SIG-M5 treated with dmso at 0.1 percent for 504 hours (cell line): ENCODE measurements at regions not wholly inside any gene's neighbourhood (a gene's known extent, or its start where the extent isn't known, plus 50 kb on each side); places are given as distances from the start of the nearest gene placed in this dataset.
"Not testable (repeated sequence)": the region's sequence is repeated elsewhere in the genome, so short reads cannot be mapped to it uniquely, and the experiment has no call there.

ENCODE experiments used
- DNase-seq: peaks from one replicate; lab custom pipeline; 2025; ENCODE audit not compliant: unreplicated experiment; lab: John Stamatoyannopoulos, UW

DNA sequence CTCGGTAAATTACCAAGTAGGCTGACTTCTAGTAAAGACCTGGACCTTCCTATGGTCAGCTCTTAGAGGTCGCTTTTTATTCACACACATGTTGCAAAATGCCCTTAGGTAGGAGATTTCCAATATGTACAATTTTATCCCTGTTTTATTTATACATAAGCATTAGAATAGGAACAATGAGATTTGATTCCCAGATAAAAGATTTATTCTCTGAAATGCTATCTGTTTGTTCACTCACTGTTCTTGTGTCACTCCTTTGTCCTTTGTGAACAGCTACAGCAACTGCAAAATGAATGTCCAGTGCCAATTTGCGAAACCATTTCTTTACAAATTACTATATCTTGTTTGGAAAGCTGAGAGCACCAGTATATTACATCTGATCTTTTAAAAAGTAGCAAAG is 991.5 kb upstream of the TYRP1 start:
- no peak for DNase-seq

DNA sequence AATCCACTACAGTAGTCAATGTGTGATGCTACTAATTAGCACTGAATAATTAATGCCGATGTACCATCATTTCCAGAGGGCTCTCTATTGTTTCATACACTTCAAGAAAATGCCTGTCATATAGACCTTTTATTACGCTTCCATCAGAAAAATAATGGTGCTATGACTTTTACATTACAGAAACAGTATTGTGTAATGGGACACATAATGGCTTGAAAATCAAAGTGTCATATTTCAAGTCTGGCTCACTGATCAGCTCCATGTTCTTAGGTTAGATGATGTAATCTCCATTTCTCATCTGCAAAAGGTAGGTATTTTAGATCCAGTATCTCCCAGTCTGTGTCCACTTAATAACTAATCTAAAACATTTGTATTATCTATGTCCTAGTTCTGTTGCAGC is 990.6 kb upstream of the TYRP1 start:
- DNase-seq: no peak

DNA sequence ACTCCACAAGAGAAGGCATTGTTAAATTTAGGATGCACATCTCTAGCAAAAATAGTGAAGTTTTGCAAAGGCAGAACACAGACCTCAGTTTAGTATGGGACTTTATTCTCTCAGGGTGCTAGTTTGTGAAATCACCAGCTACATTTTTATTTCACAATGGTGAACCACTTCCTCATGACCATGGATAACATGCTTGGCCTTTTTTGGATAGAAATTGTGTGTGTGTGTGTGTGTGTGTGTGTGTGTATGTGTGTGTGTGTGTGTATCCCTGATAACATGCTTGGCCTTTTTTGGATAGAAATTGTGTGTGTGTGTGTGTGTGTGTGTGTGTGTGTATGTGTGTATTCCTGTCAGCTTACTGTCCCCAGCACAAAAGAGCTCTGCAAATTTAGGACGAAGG is 989.0 kb upstream of the TYRP1 start:
- DNase-seq: not testable (repeated sequence)

DNA sequence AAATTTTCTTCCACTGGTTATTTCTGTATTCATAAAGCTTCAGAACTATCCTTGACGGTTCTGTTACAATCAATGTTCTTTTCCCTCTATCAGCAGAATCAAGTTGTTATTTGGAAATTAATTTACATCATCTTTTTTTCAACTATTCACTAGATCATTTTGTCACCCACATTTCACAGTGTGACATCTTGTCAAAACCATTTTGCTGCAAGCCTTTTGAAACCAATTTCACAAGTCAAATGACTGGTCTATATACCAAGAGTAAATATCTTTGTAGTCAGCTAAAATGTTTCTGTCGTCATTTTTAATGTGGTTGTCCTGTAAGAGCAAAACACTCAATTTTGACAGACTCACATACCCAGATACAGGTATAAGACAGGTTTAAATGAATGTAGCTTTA is 984.3 kb upstream of the TYRP1 start:
- DNase-seq: no peak

DNA sequence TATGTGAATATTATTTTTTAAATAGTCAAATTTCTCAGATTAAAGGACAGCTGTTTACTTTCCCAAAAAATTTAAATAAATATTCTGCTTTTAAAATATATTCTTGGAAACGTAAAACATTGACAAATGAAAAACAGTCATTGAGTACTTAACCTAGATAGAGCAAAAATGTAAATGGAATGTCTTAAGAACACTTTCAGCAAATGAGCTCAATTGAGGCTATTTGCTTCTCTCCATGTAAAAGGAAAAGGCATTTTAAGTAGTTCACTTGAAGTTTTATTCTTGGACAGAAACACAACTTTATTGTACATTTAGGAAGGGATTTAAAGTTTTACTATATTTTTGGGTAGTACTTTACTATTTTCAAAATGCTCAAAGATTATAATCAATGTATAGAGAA is 983.6 kb upstream of the TYRP1 start:
- no peak for DNase-seq

DNA sequence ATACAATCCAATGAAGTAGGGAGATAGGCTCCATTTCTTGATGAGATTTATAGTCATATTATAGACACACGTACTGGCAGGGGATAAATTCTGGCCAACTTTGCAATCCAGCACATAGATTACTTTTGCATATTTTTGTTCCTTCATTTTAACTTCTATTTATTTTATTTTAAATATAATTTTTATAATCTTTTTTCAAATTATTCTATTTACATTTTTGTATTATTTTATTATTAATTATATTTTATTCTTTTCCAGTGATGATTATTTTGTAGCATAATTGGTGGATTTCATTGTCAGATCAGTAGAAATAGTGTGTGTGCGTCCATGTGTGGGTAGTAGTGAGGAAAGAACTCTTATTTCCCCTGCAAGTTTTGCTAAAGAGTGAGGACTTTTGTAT is 980.1 kb upstream of the TYRP1 start:
- DNase-seq: no peak

DNA sequence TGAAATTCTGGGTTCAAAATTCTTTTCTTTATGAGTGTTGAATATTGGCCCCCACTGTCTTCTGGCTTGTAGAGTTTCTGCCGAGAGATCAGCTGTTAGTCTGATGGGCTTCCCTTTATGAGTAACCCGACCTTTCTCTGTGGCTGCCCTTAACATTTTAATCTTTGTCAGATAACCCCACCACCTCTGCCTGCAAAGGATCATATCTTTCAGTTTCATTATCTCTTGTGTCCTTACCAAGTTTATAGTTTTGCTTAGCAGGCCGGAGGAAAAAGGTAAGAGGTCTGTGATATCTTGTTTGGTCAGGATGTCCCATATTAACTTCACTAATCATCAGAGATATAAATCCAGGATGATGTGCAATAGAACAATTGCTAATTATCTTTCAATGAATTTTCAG is 970.2 kb upstream of the TYRP1 start:
- DNase-seq: no peak

DNA sequence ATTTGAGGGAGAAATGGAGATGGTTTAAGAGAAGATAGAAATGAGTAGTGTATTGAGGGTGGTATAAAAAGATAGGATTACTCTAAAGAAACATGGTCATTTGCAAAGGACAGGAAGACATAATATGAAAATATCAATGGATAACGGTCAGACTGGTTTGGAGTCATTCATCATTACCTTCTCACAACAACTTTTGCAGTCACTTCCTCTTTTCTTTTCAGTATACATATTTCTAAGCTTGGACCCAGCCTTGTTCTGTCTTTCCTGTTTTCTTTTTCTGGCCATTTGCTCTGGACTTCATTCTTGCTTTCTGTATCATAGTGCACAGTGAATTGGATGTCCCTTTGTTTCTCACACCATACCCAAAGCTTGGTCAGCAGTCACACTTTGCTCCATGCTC is 966.5 kb upstream of the TYRP1 start:
- DNase-seq: no peak

DNA sequence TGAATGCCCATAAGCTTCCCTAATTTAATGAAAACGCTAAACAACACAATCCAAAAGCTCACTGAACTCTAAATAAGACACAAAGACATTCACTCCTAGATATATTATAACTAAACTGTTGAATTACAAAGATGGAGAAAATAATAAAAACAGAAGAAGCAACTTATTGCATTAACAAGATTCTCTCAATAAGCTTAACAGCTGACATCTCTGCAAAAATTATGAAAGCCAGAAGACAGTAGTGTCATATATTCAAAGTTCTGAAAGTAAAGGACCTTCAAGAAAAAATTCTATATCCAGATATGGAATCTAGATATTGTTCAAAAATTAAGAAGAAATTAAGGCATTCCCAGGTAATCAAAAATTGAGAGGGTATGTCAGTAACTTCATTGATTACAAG is 957.8 kb upstream of the TYRP1 start:
- no peak for DNase-seq

DNA sequence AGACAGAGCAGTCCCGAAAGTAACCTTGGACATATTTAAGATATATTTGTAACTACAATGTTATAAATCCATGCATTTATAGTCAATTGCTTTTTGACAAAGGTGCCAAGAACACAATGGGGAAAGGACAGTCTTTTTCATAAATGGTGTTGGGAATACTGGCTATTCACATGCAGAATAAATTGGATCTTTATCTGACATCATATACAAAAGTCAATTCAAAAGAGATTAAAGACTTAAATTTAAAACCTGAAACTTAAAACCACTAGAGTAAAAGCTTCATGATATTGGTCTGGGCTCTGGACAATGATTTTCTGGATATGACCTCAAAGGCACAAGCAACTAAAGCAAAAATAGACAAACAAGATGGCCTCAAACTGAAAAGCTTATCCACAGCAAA is 950.7 kb upstream of the TYRP1 start:
- no peak for DNase-seq

DNA sequence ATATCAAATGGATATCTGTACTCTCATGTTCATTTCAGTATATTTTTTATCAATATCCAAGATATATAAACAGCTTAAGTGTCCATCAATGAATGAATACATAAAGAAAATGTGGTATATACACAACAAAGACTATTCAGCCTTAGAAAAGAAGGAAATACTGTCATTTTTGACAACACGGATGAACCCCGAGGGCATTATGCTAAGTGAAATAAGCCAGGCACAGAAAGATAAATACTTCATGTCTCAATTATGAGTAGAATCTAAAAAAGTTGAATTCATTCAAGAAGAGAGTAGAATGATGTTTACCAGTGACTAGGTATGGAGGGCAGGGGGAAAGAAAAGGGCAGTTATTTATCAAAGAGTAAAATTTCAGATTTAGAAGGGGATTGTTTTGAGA is 949.8 kb upstream of the TYRP1 start:
- no peak for DNase-seq

DNA sequence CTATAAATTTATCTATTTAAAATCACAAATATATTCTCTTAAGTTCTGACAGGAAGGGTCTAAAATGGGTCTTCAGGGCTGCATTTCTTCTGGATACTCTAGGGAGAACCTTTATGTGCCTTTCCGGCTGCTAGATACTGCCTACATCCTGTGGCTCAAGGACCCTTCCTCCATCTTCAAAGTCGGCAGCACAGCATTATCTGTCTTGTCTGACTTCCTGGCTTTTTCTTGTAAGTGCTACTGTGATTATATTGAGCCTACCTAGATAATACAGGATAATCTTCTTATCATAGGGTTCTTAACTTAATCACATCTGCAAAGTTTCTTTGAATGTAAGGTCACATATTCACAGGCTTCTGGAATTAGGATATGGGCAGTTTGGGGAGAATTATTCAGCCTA is 943.8 kb upstream of the TYRP1 start:
- DNase-seq: no peak

DNA sequence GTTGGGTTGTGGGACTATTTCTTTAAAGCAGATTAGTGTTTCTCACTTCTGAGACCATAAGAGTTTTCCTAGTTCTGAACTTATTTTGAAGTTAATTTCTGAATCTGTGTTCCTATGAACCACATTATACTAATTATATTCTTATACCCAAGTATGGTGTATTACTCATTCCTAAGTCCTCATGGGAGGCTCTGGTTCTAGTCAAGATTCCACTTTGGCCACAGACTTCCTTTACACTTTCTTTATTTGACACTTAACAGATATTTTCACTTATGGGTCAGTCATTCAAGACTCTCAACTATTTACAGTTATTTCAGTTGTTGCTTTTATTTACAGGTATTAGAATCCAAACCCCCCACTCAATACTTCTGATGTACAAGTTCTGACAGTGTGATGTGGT is 937.2 kb upstream of the TYRP1 start:
- DNase-seq: no peak

DNA sequence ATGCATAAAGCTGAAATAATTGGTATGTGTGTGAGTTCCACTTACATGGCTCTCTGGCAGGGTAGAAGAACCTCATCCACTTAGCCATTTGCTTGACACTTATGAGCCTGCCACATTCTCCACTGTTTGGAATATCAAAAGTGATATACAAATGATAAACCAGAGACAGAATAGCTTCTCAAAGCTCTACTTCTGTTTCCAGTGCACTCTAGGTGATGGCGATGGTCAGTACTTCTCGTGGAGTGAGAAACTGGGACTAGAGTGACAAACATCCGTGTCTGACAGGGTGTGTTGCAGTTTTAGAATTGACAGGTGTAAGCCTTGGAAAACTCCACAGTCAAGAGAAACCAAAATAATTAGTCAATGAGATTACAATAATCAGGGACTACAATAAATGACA is 935.8 kb upstream of the TYRP1 start:
- no peak for DNase-seq

DNA sequence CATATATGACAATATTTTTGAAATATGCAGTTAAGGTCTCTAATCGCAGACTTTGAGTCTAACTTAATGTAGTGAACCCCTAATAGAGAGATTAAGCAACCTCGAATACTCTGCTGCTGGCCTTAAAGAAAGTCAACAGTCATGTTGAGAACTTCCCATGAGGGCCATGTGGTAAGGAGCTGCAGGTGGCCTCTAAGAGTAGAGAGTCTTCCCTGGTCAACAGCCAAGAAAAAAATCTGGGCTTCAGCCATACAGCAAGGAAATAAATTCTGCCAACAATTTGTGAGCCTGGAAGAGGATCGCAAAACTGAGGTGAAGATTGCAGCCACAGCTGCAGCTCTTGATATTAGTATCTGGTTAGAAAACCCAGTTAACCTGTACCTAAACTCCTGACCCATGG is 935.2 kb upstream of the TYRP1 start:
- DNase-seq: no peak

DNA sequence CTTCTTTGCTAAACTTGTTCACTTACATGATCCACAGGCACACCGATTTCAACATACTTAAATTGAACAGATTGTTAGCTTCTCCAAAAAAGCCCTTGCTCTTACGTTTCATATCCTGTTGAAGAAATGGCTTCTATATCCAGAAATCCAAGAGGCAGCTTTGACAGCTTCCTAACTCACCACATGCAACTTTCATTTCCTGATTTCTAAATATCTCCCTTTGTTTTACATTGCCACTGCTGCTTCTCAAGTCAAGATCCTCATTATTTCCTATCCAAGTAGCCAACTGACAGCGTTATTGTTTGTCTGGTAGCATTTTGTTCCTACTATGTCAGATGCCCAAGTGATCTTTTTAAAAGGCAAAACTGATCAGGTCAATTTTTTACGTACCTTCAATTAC is 913.2 kb upstream of the TYRP1 start:
- peak; percentile 3 for DNase-seq

DNA sequence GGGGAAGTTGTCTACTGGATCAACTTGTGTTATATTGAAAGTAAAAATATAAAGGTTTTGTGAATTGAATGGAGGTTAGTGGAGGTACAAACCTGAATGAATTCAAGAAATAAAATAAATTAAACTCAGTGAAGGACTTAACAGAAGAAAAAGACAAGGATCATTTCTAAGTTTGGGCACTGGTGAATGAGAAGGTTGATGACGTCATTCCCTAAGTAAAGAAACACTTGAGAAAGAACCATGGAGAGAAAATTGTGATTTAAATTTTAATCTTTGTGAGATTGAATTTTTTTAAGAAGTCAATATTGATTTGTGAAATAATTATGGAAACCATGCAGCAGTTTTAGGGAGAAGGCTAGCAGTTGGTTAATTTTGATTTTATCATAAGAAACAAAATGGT is 900.3 kb upstream of the TYRP1 start:
- no peak for DNase-seq

DNA sequence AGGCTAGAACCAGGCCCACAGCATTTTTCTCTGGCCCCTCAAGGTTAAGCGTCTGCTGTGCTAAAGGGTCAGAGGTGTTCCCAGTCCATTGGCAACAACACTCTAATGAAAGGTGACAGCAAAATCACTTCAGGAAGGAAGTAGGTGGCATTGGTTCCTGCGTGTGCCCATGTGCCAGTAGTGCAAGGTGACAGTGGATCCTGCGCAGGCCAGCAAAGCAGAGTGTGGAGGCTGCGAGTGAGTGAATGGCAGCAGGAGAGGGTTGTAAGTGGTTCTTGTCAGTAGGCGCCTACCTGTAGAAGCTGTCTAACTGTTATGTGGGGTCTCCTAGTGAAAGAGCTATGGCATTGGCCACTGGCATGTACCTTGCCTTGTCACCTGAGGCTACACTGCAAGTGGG is 898.2 kb upstream of the TYRP1 start:
- DNase-seq: no peak

DNA sequence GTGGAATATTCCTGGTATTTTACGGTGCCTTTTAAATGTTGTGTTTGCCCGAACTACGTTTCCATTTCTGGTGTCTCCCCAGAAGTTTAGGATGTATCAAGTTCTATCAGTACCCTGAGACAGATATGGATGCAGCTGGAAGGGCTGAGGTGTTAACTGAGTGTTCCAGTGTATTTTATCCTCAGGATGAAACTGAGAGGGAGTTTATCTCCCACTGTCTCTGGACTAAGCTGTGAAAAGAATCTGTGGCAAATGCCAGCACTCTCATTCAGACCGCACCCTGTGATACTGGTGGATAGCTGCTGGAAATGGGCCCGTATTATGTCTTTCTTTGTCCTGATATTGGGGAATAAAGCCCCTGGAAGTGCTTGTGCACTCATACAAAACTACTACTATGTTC is 887.2 kb upstream of the TYRP1 start:
- DNase-seq: no peak

DNA sequence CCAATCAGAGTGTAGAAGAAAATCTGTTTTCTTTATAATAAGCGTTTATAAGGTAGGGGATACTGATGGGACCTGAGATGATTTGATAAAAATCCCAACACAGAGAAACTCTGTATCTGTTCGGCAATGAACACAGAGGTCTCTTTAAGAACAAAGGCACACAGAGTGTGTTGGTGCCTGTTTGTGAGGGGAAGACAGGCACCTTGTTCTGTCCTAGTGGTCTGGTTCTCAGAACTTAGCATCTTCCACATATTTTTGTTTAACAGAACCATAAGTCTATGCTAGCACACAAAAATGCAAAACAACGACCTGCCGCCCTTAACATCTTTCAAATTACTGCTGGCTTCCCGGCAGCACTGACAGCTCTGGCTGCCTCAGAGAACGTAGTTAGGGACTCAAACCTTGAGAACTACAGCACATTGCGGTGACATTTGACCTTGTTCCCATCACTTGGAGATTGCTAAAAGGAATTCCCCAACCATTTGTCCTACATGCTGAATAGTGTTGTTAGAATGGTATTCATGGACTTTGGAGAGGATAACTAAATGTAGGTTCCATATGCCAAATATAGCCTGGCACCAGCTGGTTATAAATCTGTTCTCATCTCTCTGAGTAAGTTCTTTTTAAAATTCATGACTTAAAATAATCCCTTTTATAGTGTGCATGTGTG is 871.7 kb upstream of the TYRP1 start:
- DNase-seq: no peak

DNA sequence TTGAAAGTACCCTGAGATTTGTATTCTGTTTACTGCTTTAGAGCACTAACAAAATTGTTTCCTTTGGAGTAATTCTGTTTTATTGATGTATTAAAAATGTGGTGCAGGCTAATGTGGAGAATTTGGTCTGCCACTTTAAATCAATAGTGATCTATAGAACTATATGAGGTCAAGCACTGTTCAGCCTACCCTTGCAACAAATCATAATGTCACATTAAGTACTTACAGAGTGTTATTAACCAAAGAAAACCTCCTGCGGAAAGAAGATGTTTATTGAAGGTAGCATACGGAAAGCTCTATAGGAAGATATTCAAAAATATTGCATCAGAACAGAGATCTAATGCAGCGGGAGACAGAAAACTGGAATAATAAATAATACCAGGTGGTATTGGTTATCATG is 865.0 kb upstream of the TYRP1 start:
- no peak for DNase-seq

DNA sequence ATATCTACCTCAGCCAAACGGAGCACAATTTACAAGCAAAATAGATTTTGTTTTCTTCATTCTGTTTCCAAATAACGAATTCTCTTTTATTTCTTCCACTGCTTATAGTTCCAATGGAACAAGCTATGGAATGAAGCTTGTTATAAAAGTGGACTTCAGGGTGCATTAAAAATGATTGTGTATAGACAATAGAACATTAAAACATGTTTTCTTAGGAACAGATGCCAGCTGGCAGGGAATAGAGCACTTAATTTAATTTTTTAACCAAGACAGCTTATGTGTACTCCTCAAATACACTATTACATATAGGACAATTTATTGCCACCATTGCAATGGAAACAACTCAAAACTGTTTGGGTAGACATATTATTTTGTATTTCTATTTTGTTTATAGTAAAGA is 860.1 kb upstream of the TYRP1 start:
- DNase-seq: no peak

DNA sequence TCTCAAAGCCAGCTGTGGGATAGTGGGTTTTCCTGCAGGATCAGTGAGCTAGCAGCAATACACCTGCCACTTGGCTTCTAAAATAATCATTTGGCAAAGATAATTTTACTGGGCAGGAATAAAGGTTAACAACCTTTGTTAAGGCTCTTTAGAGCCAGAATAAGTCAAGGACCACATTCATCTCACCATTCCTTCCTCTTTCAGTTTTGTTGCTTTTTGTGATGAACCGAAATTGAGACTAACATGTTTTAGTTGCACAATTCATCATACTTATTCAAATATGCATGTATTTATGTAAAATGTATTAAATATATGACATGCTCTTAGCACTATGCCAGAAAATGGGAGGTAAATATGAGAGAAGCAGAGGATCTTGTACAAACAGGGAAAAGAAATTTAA is 824.4 kb upstream of the TYRP1 start:
- DNase-seq: no peak

DNA sequence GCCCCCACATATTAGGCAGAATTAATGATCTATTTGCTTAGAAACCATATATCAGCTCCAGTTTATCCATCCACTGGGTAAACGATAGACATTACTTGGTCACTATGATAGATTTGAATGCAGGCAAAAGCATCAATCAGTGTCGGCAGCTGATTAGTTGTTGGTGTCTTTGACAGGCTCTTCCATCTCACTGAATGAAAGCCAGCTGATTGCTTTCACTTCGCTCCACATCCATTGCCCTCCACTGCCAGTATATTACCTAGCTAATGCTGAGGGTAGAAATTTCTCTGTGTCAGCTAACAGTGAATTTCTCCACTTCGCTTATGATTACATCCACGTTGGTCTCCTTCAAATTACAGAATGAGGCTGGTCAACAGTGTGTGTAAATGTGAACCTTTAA is 821.3 kb upstream of the TYRP1 start:
- DNase-seq: no peak
